Neural progenitor cell (in vitro differentiated cells): ENCODE measurements at regions not wholly inside any gene's neighbourhood (a gene's known extent, or its start where the extent isn't known, plus 50 kb on each side); places are given as distances from the start of the nearest gene placed in this dataset.
A peak's percentile ranks its signal among the peaks of the same experiment; 100 is the strongest.

Experiments
- DNase-seq: peaks from one replicate; pipeline ENCODE4 v3.0.0-alpha.2; 2016; ENCODE audit warnings: low spot score
- H2AFZ ChIP-seq: fragments of 200-600 bp; sonication (generic); replicated peaks from 2 replicates; pipeline ENCODE4 v1.6.1; 2016; ENCODE audit warnings: antibody characterized with exemption
- H3F3A ChIP-seq: fragments of 200-600 bp; sonication (generic); 2 replicates; pipeline ENCODE4 v1.6.1; 2016; ENCODE audit warnings: antibody characterized with exemption, low read depth
- H3K27ac ChIP-seq: fragments of 200-600 bp; sonication (generic); 2 replicates; pipeline ENCODE4 v1.5.1; 2016; ENCODE audit warnings: mild to moderate bottlenecking
- H3K27me3 ChIP-seq: fragments of 200-600 bp; sonication (generic); 2 replicates; pipeline ENCODE4 v1.6.1; 2016; ENCODE audit warnings: mild to moderate bottlenecking, moderate library complexity
- H3K36me3 ChIP-seq: fragments of 200-600 bp; sonication (generic); 2 replicates; pipeline ENCODE4 v1.5.1; 2016
- H3K4me1 ChIP-seq: fragments of 200-600 bp; sonication (generic); 2 replicates; pipeline ENCODE4 v1.6.1; 2016; ENCODE audit warnings: mixed run types
- H3K4me2 ChIP-seq: fragments of 200-600 bp; sonication (generic); 2 replicates; pipeline ENCODE4 v1.6.1; 2016
- H3K4me3 ChIP-seq: fragments of 200-600 bp; sonication (generic); 2 replicates; pipeline ENCODE4 v1.5.1; 2016
- H3K79me2 ChIP-seq: fragments of 200-600 bp; sonication (generic); 2 replicates; pipeline ENCODE4 v1.6.1; 2016; ENCODE audit warnings: low read depth
- H3K9ac ChIP-seq: fragments of 200-600 bp; sonication (generic); 2 replicates; pipeline ENCODE4 v1.6.1; 2016
- H3K9me3 ChIP-seq: fragments of 200-600 bp; sonication (generic); 2 replicates; pipeline ENCODE4 v1.5.1; 2016; ENCODE audit warnings: low read depth
- H4K20me1 ChIP-seq: fragments of 200-600 bp; sonication (generic); 2 replicates; pipeline ENCODE4 v1.6.1; 2016; ENCODE audit warnings: low read depth
- H3K27ac Mint-ChIP-seq: 3 replicates; pipeline ENCODE4 v1.8.0; 2021; ENCODE audit warnings: mixed read lengths
- H3K27me3 Mint-ChIP-seq: 2 replicates; pipeline ENCODE4 v1.8.0; 2022; ENCODE audit warnings: low read depth, mild to moderate bottlenecking, inconsistent platforms, moderate library complexity, mixed read lengths; ENCODE audit not compliant: insufficient read depth
- H3K36me3 Mint-ChIP-seq: 3 replicates; pipeline ENCODE4 v1.8.0; 2021; ENCODE audit warnings: mixed read lengths
- H3K4me1 Mint-ChIP-seq: 3 replicates; pipeline ENCODE4 v1.8.0; 2021; ENCODE audit warnings: mixed read lengths
- H3K4me3 Mint-ChIP-seq: 3 replicates; pipeline ENCODE4 v1.8.0; 2021; ENCODE audit warnings: mild to moderate bottlenecking, moderate library complexity, mixed read lengths
- H3K9me3 Mint-ChIP-seq: 3 replicates; pipeline ENCODE4 v1.8.0; 2020; ENCODE audit warnings: mixed read lengths
- CTCF ChIP-seq: fragments of 200-600 bp; sonication (generic); IDR thresholded peaks from 2 replicates; pipeline ENCODE4 v1.5.1; 2017; ENCODE audit warnings: antibody characterized with exemption, mild to moderate bottlenecking
- EZH2 ChIP-seq: fragments of 200-600 bp; sonication (generic); IDR thresholded peaks from 2 replicates; pipeline ENCODE4 v1.6.1; 2017; ENCODE audit warnings: antibody characterized with exemption, mild to moderate bottlenecking, moderate library complexity
- EZH2phosphoT487 ChIP-seq: fragments of 200-600 bp; sonication (generic); IDR thresholded peaks from 2 replicates; pipeline ENCODE4 v1.6.1; 2017; ENCODE audit warnings: antibody characterized with exemption

DNA sequence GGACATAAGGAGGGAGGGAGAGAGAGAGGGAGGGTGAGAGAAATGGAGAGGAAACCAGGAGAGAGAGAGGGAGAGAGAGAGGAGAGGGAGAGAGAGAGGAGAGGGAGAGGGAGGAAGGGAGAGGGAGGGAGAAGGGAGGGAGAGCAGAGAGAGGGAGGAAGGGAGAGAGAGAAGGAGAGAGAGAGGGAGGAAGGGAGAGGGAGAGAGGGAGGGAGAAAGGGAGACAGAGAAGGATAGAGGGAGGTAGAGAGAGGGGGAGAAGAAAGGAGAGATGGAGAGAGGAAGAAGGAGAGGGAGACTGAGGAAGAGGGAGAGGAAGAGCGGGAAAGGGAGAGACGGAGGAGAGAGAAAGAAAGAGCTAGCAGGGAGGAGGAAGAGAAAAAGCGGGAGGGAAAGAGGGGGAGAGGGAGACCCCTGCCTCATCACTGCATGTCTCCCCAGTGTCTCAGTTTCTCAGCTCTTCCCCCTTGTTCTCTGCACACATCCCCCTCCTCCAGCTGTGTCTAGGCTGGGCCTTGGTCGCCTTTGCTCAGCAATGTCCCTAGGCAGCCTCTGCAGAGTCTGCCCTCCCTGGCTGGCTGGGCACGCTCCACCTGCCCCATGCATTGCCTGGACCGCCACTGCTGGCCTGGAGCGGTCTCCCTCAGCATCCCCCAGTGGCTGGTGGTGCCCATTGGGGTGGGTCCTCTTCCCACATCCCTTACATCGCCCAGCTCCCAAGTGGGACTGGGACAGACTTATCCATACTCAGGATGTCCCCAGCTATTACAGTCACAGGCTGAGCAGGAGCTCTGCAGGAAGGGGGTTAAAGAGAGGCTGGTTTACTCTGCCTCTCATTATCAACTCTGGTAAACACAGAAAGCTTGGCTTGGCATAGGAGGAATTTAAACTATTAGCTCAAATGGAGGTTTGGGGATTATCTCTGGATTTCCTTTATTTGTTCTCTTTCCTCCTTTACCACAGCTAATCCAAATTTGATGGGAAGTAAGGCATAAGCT is 85.7 kb upstream of the APCDD1 start:
- Mint-ChIP-seq H3K4me3 (no peak overlapping the region), H3K27me3 (peaks cover 13% of the 10 kb centered on the region), H3K9me3 (peaks cover 21% of the 10 kb centered on the region), H3K4me1 (peaks cover 24% of the 10 kb centered on the region), H3K27ac (no peak overlapping the region), H3K36me3 (no peaks in the 10 kb centered on the region)
- Histone ChIP-seq H3K27me3 (no peaks in the 10 kb centered on the region), H4K20me1 (no peaks in the 10 kb centered on the region), H3K4me3 (no peak overlapping the region), H3K79me2 (no peaks in the 10 kb centered on the region), H3F3A (no peaks in the 10 kb centered on the region), H3K4me2 (peak overlapping the region; percentile 17), H2AFZ (no peak overlapping the region), H3K36me3 (no peaks in the 10 kb centered on the region), H3K27ac (no peak overlapping the region), H3K4me1 (peaks cover 15% of the 10 kb centered on the region), H3K9ac (no peak overlapping the region), H3K9me3 (no peaks in the 10 kb centered on the region)
- peak; percentile 8 for DNase-seq
- TF ChIP-seq EZH2phosphoT487 (no peak), EZH2 (no peak), CTCF (no peak)

- no peaks in the 10 kb centered on the region for H4K20me1 ChIP-seq
- no peak overlapping the region for H2AFZ ChIP-seq
- no peaks in the 10 kb centered on the region for H3K79me2 ChIP-seq
- no peak overlapping the region for H3K4me2 ChIP-seq
- no peak for TF ChIP-seq EZH2phosphoT487
- no peak for TF ChIP-seq EZH2
- no peak for TF ChIP-seq CTCF
- peaks cover 19% of the 10 kb centered on the region for H3K4me1 ChIP-seq
- no peaks in the 10 kb centered on the region for H3K9me3 ChIP-seq
- no peaks in the 10 kb centered on the region for H3K36me3 ChIP-seq
- Mint-ChIP-seq H3K9me3 (peaks cover 8% of the 10 kb centered on the region), H3K36me3 (no peaks in the 10 kb centered on the region), H3K4me1 (peaks cover 43% of the 10 kb centered on the region), H3K27ac (no peak overlapping the region), H3K27me3 (peaks cover 13% of the 10 kb centered on the region), H3K4me3 (no peak overlapping the region)
- H3K4me3 ChIP-seq = no peak overlapping the region
- H3K27me3 ChIP-seq = no peaks in the 10 kb centered on the region
- no peak for DNase-seq
- H3K27ac ChIP-seq = no peak overlapping the region
- H3K9ac ChIP-seq = no peak overlapping the region
- no peaks in the 10 kb centered on the region for H3F3A ChIP-seq
Observed at GRCh38 chr18:10370716-10371115, 83.7 kb upstream of the APCDD1 start.

DNA sequence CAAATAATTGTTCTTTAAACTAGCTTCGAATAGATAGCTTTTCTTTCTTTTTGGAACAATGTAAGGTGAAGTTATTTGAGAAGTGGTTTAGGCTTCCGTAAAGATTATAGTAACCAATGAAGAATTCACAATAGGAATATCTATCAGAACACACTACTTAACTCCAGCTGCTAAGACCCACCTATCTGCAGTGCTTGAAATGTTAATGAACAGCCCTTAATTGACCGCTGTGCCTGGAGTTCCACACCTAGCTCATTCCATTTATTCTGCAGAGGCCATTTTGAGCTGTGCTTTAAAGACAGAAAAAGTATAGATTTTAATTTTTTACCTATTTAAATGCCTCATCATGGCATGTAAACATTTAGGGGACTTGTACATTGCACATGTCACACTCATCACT is 83.3 kb upstream of the APCDD1 start:
- Histone ChIP-seq H3K9ac (no peak overlapping the region), H3K27me3 (no peaks in the 10 kb centered on the region), H4K20me1 (no peaks in the 10 kb centered on the region), H3K36me3 (no peaks in the 10 kb centered on the region), H3F3A (no peaks in the 10 kb centered on the region), H3K27ac (no peak overlapping the region), H2AFZ (no peak overlapping the region), H3K4me1 (peaks cover 19% of the 10 kb centered on the region), H3K4me3 (no peak overlapping the region), H3K9me3 (no peaks in the 10 kb centered on the region), H3K4me2 (no peak overlapping the region), H3K79me2 (no peaks in the 10 kb centered on the region)
- Mint-ChIP-seq H3K36me3 (no peaks in the 10 kb centered on the region), H3K27ac (no peak overlapping the region), H3K4me3 (no peak overlapping the region), H3K9me3 (peaks cover 6% of the 10 kb centered on the region), H3K27me3 (peaks cover 13% of the 10 kb centered on the region), H3K4me1 (peaks cover 46% of the 10 kb centered on the region)
- no peak for TF ChIP-seq CTCF
- TF ChIP-seq EZH2 = no peak
- no peak for TF ChIP-seq EZH2phosphoT487
- DNase-seq = no peak
